KMS-11 (cell line): ENCODE measurements at regions not wholly inside any gene's neighbourhood (a gene's known extent, or its start where the extent isn't known, plus 50 kb on each side); places are given as distances from the start of the nearest gene placed in this dataset.

Source experiments
- H2AFZ ChIP-seq: fragments of 200-600 bp; sonication (generic); 2 replicates; pipeline ENCODE4 v1.6.1; 2016; ENCODE audit warnings: antibody characterized with exemption, mixed run types, low read depth
- H3K27ac ChIP-seq: fragments of 200-600 bp; sonication (generic); 2 replicates; pipeline ENCODE4 v1.6.1; 2016; ENCODE audit warnings: mild to moderate bottlenecking, mixed run types
- H3K27me3 ChIP-seq: fragments of 200-600 bp; sonication (generic); 2 replicates; pipeline ENCODE4 v1.6.1; 2017; ENCODE audit warnings: mild to moderate bottlenecking, low read depth, mixed run types, moderate library complexity; ENCODE audit not compliant: insufficient read depth
- H3K36me3 ChIP-seq: fragments of 200-600 bp; sonication (generic); 2 replicates; pipeline ENCODE4 v1.6.1; 2017; ENCODE audit warnings: mild to moderate bottlenecking, mixed run types; ENCODE audit not compliant: insufficient read depth
- H3K4me1 ChIP-seq: fragments of 200-600 bp; sonication (generic); 2 replicates; pipeline ENCODE4 v1.6.1; 2016; ENCODE audit warnings: mild to moderate bottlenecking, low read depth, mixed run types; ENCODE audit not compliant: poor library complexity, severe bottlenecking
- H3K4me2 ChIP-seq: fragments of 200-600 bp; sonication (generic); 2 replicates; pipeline ENCODE4 v1.7.0; 2016; ENCODE audit warnings: mild to moderate bottlenecking, mixed run types
- H3K4me3 ChIP-seq: fragments of 200-600 bp; sonication (generic); IDR thresholded peaks from 2 replicates; pipeline ENCODE4 v1.6.1; 2017; ENCODE audit warnings: low read depth, low read length, mixed read lengths; ENCODE audit not compliant: insufficient read depth
- H3K79me2 ChIP-seq: fragments of 200-600 bp; sonication (generic); 2 replicates; pipeline ENCODE4 v1.6.1; 2016; ENCODE audit warnings: low read depth, mixed run types; ENCODE audit not compliant: insufficient read depth
- H3K9ac ChIP-seq: fragments of 200-600 bp; sonication (generic); 2 replicates; pipeline ENCODE4 v1.6.1; 2016; ENCODE audit warnings: mild to moderate bottlenecking, mixed run types
- H4K20me1 ChIP-seq: fragments of 200-600 bp; sonication (generic); 2 replicates; pipeline ENCODE4 v1.6.1; 2016; ENCODE audit warnings: mild to moderate bottlenecking, mixed run types; ENCODE audit not compliant: insufficient read depth
- CTCF ChIP-seq: fragments of 200-600 bp; sonication (generic); conservative IDR thresholded peaks from 2 replicates; pipeline ENCODE4 v1.6.1; 2017; ENCODE audit warnings: low read depth, mild to moderate bottlenecking, antibody characterized with exemption, low read length, moderate library complexity, mixed read lengths

- H2AFZ ChIP-seq: no peak overlapping the region
- H3K4me3 ChIP-seq: no peak overlapping the region
- no peaks in the 10 kb centered on the region for H3K36me3 ChIP-seq
- H4K20me1 ChIP-seq: no peaks in the 10 kb centered on the region
- H3K9ac ChIP-seq: no peak overlapping the region
- H3K27me3 ChIP-seq: no peaks in the 10 kb centered on the region
- H3K79me2 ChIP-seq: no peaks in the 10 kb centered on the region
- TF ChIP-seq CTCF: no peak
- H3K4me1 ChIP-seq: no peaks in the 10 kb centered on the region
- no peak overlapping the region for H3K27ac ChIP-seq
- H3K4me2 ChIP-seq: no peak overlapping the region
Measured at GRCh38 chr2:58906081-58906645, 665.0 kb upstream of the FANCL start.

GRCh38 chr2:58904095-58904494 lies 663.0 kb upstream of the FANCL start:
- no peaks in the 10 kb centered on the region for H3K79me2 ChIP-seq
- TF ChIP-seq CTCF: no peak
- H3K27ac ChIP-seq: no peak overlapping the region
- H3K4me1 ChIP-seq: no peaks in the 10 kb centered on the region
- no peaks in the 10 kb centered on the region for H3K36me3 ChIP-seq
- no peak overlapping the region for H2AFZ ChIP-seq
- no peak overlapping the region for H3K4me3 ChIP-seq
- no peaks in the 10 kb centered on the region for H4K20me1 ChIP-seq
- H3K9ac ChIP-seq: no peak overlapping the region
- no peak overlapping the region for H3K4me2 ChIP-seq
- no peaks in the 10 kb centered on the region for H3K27me3 ChIP-seq

- H3K27me3 ChIP-seq: no peaks in the 10 kb centered on the region
- H3K4me1 ChIP-seq: no peaks in the 10 kb centered on the region
- no peaks in the 10 kb centered on the region for H3K79me2 ChIP-seq
- TF ChIP-seq CTCF: no peak
- H3K36me3 ChIP-seq: no peaks in the 10 kb centered on the region
- no peak overlapping the region for H2AFZ ChIP-seq
- no peaks in the 10 kb centered on the region for H4K20me1 ChIP-seq
- H3K9ac ChIP-seq: no peak overlapping the region
- H3K4me2 ChIP-seq: no peak overlapping the region
- no peak overlapping the region for H3K27ac ChIP-seq
- H3K4me3 ChIP-seq: no peak overlapping the region
Measured at GRCh38 chr2:58903427-58903826, 662.3 kb upstream of the FANCL start.

- H3K79me2 ChIP-seq: no peaks in the 10 kb centered on the region
- H3K27me3 ChIP-seq: no peaks in the 10 kb centered on the region
- H3K4me2 ChIP-seq: no peak overlapping the region
- no peak overlapping the region for H3K9ac ChIP-seq
- no peak overlapping the region for H3K27ac ChIP-seq
- no peak overlapping the region for H2AFZ ChIP-seq
- no peaks in the 10 kb centered on the region for H3K4me1 ChIP-seq
- no peak for TF ChIP-seq CTCF
- no peak overlapping the region for H3K4me3 ChIP-seq
- no peaks in the 10 kb centered on the region for H3K36me3 ChIP-seq
- no peaks in the 10 kb centered on the region for H4K20me1 ChIP-seq
Measured at GRCh38 chr2:58900246-58901027, 659.3 kb upstream of the FANCL start.
